Chondrocyte (in vitro differentiated cells): ENCODE measurements at regions not wholly inside any gene's neighbourhood (a gene's known extent, or its start where the extent isn't known, plus 50 kb on each side); places are given as distances from the start of the nearest gene placed in this dataset.

Source experiments
- DNase-seq: peaks from one replicate; pipeline ENCODE4 v3.0.0; 2021; ENCODE audit warnings: mixed read lengths, low spot score
- H3K27ac Mint-ChIP-seq: one replicate; pipeline ENCODE4 v1.8.0; 2021; ENCODE audit warnings: mild to moderate bottlenecking, moderate library complexity, mixed read lengths; ENCODE audit not compliant: unreplicated experiment
- H3K27me3 Mint-ChIP-seq: 2 replicates; pipeline ENCODE4 v1.8.0; 2021; ENCODE audit warnings: low read depth, mixed read lengths
- H3K36me3 Mint-ChIP-seq: 2 replicates; pipeline ENCODE4 v1.8.0; 2021; ENCODE audit warnings: low read depth, mixed read lengths
- H3K4me1 Mint-ChIP-seq: 2 replicates; pipeline ENCODE4 v1.8.0; 2021; ENCODE audit warnings: low read depth, mild to moderate bottlenecking, mixed read lengths
- H3K4me3 Mint-ChIP-seq: one replicate; pipeline ENCODE4 v1.8.0; 2021; ENCODE audit warnings: mild to moderate bottlenecking, moderate library complexity, mixed read lengths; ENCODE audit not compliant: unreplicated experiment
- H3K9me3 Mint-ChIP-seq: 2 replicates; pipeline ENCODE4 v1.8.0; 2021; ENCODE audit warnings: low read depth, mixed read lengths
- TF ChIP-seq, protein P1 (sequence below): fragments of 200-600 bp; sonication (generic); IDR thresholded peaks from 2 replicates; pipeline ENCODE4 v1.5.0; 2021; ENCODE audit warnings: antibody characterized with exemption, mild to moderate bottlenecking, moderate library complexity

DNA sequence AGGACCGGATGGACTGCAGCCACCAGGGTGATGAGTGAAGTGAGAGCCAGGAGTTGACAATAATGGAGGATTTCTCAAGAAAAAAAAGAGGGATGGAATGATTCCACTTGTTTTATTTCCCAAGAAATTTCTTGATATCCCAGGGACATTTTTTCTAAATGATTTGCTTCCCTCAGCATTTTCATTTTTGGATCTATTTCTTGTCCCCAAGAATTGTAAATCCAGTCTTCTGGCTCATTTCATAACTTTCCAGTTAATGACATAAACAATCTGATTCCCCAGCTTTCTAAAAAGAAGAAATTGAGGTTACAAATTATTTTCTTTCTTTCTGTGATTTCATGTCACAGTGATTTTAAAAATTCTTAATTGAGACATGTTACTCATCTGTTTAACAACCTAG lies 446.5 kb downstream of the PRR16 start:
- TF ChIP-seq, protein P1, sequence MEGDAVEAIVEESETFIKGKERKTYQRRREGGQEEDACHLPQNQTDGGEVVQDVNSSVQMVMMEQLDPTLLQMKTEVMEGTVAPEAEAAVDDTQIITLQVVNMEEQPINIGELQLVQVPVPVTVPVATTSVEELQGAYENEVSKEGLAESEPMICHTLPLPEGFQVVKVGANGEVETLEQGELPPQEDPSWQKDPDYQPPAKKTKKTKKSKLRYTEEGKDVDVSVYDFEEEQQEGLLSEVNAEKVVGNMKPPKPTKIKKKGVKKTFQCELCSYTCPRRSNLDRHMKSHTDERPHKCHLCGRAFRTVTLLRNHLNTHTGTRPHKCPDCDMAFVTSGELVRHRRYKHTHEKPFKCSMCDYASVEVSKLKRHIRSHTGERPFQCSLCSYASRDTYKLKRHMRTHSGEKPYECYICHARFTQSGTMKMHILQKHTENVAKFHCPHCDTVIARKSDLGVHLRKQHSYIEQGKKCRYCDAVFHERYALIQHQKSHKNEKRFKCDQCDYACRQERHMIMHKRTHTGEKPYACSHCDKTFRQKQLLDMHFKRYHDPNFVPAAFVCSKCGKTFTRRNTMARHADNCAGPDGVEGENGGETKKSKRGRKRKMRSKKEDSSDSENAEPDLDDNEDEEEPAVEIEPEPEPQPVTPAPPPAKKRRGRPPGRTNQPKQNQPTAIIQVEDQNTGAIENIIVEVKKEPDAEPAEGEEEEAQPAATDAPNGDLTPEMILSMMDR = no peak
- H3K27ac Mint-ChIP-seq = no peak overlapping the region
- H3K27me3 Mint-ChIP-seq = peaks cover 12% of the 10 kb centered on the region
- H3K9me3 Mint-ChIP-seq = no peaks in the 10 kb centered on the region
- no peaks in the 10 kb centered on the region for H3K36me3 Mint-ChIP-seq
- no peak overlapping the region for H3K4me3 Mint-ChIP-seq
- H3K4me1 Mint-ChIP-seq = no peaks in the 10 kb centered on the region
- no peak for DNase-seq

DNA sequence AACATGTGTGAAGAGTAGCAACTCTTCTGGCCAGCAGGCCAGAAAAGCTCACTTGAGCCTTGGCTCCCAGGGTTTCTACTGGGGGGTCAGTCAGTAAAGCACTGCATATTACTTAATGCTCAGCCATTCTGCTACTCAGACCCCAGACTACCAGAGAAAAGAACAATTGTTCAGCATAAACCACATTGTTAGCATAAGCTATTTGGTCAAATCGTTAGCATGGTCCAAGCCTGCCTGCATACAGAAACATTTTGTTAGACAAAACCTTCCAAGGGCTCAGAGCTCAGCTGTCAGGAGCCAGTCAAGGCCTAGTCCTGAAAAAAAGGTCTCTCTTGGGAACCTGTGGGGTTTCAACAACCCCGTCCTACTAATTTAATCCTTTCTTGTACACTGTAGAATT lies 449.3 kb downstream of the PRR16 start:
- H3K4me3 Mint-ChIP-seq = no peak overlapping the region
- no peak for DNase-seq
- H3K27ac Mint-ChIP-seq = no peak overlapping the region
- TF ChIP-seq, protein P1 = no peak
- H3K36me3 Mint-ChIP-seq = no peaks in the 10 kb centered on the region
- peaks cover 8% of the 10 kb centered on the region for H3K27me3 Mint-ChIP-seq
- no peaks in the 10 kb centered on the region for H3K9me3 Mint-ChIP-seq
- H3K4me1 Mint-ChIP-seq = no peaks in the 10 kb centered on the region

DNA sequence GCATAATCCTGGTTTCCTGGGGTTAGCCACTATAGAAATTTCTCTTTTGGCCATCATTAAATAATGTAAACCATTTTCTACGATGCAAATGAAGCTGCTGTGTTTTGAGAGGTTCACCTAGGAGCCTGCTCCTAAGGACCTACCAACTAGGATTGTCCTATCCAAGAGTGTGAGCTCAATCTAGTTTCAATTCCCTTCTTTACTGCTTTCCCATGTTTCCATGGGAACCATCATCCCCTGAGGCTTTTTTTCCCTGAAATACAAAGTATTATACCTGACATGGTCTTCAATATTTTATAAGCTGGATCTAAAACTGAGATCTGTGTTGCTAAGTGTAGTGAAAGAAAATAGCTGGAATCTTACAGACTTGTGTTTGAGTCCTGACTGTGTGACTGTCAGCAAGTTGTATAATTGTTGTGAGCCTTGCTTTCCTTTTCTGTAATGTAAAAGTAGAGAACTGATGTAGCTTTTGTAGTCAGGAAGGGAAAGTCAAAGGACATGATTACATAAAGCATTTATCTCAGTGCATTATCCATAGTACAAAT lies 453.2 kb downstream of the PRR16 start:
- TF ChIP-seq, protein P1 = no peak
- Mint-ChIP-seq H3K4me1 (no peaks in the 10 kb centered on the region), H3K4me3 (no peak overlapping the region), H3K27ac (no peak overlapping the region), H3K9me3 (no peaks in the 10 kb centered on the region), H3K36me3 (no peaks in the 10 kb centered on the region), H3K27me3 (no peaks in the 10 kb centered on the region)
- DNase-seq = no peak

DNA sequence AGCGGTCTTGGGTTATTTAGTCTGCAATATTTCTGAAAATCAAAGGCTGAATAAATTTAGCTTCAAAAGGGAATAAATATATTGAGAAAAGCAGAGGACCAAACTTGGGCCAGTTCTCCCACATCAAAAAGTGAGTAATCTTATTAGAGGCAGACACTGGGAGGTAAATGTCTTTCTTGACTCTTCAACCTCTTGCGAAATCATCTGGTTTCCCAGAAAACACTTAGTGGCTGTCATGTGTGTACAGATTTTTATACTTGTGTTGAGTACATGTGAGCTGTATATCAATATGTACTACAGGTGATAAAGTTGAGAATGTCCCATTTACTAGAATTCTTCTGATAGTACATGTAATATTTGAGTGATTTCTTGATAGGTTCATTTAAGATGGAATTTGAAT lies 454.9 kb downstream of the PRR16 start:
- no peak for DNase-seq
- Mint-ChIP-seq H3K4me3 (no peak overlapping the region), H3K27me3 (peaks cover 3% of the 10 kb centered on the region), H3K27ac (no peak overlapping the region), H3K4me1 (no peaks in the 10 kb centered on the region), H3K9me3 (no peaks in the 10 kb centered on the region), H3K36me3 (no peaks in the 10 kb centered on the region)
- TF ChIP-seq, protein P1 = no peak

DNA sequence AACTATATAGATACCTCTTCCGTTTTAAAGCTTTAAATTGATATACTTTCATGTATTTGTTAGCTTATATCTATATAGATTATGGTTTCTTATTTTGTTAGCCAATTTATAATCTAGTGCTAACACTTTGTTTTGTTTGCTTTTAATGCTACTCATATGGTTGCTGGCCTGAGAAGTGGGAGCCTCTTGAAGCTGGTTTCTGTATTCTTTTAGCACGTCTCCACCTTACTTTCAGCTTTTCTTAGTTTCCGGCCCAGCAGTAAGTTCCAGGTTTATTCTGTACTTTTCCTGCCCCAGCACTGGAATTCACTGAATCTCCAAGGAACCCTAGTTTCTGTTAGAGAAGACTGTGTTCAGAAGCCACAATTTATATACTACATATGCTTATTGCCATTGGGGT lies 458.9 kb downstream of the PRR16 start:
- Mint-ChIP-seq H3K9me3 (no peaks in the 10 kb centered on the region), H3K4me1 (peaks cover 21% of the 10 kb centered on the region), H3K27me3 (peaks cover 3% of the 10 kb centered on the region), H3K27ac (no peak overlapping the region), H3K36me3 (no peaks in the 10 kb centered on the region), H3K4me3 (no peak overlapping the region)
- TF ChIP-seq, protein P1 = no peak
- no peak for DNase-seq
